ENCODE measurements at regions not wholly inside any gene's neighbourhood (a gene's known extent, or its start where the extent isn't known, plus 50 kb on each side); places are given as distances from the start of the nearest gene placed in this dataset.

- DNase-seq, result peak; percentile 52
Measured at GRCh38 chr3:159131376-159131775, 329.5 kb downstream of the MFSD1 start.

- DNase-seq, result no peak
Measured at GRCh38 chr3:159137949-159138348, 336.1 kb downstream of the MFSD1 start.

GRCh38 chr3:159139326-159139725, 337.5 kb downstream of the MFSD1 start:
- DNase-seq, result no peak

- DNase-seq, result no peak
Measured at GRCh38 chr3:159144472-159144871, 342.6 kb downstream of the MFSD1 start.

- DNase-seq, result no peak
Measured at GRCh38 chr3:159144891-159145290, 343.0 kb downstream of the MFSD1 start.

- DNase-seq, result no peak
Measured at GRCh38 chr3:159146392-159146791, 344.5 kb downstream of the MFSD1 start.

GRCh38 chr3:159146856-159147435, 345.1 kb downstream of the MFSD1 start:
- peak; percentile 24 for DNase-seq

GRCh38 chr3:159147813-159148212, 346.0 kb downstream of the MFSD1 start:
- DNase-seq, result no peak

- DNase-seq, result no peak
Measured at GRCh38 chr3:159148466-159148865, 346.6 kb downstream of the MFSD1 start.

GRCh38 chr3:159149131-159149530, 347.3 kb downstream of the MFSD1 start:
- DNase-seq, result no peak

- no peak for DNase-seq
Measured at GRCh38 chr3:159149633-159150032, 347.8 kb downstream of the MFSD1 start.

- no peak for DNase-seq
Measured at GRCh38 chr3:159150180-159150579, 348.3 kb downstream of the MFSD1 start.

GRCh38 chr3:159151130-159151529, 349.3 kb downstream of the MFSD1 start:
- DNase-seq, result no peak

GRCh38 chr3:159157275-159157674, 355.4 kb downstream of the MFSD1 start:
- DNase-seq, result no peak

- peak; percentile 30 for DNase-seq
Measured at GRCh38 chr3:159158213-159158612, 356.4 kb downstream of the MFSD1 start.

- no peak for DNase-seq
Measured at GRCh38 chr3:159158801-159159200, 356.9 kb downstream of the MFSD1 start.

- DNase-seq, result no peak
Measured at GRCh38 chr3:159159546-159159945, 357.7 kb downstream of the MFSD1 start.

- no peak for DNase-seq
Measured at GRCh38 chr3:159163656-159164055, 361.8 kb downstream of the MFSD1 start.

- peak; percentile 34 for DNase-seq
Measured at GRCh38 chr3:159165961-159166360, 364.1 kb downstream of the MFSD1 start.

GRCh38 chr3:159166899-159167586, 365.2 kb downstream of the MFSD1 start:
- DNase-seq, result no peak

- no peak for DNase-seq
Measured at GRCh38 chr3:159168788-159169187, 366.9 kb downstream of the MFSD1 start.

- DNase-seq, result peak; percentile 99
Measured at GRCh38 chr3:159169828-159170227, 368.0 kb downstream of the MFSD1 start.

GRCh38 chr3:159170436-159171003, 368.7 kb downstream of the MFSD1 start:
- DNase-seq, result peak; percentile 85

- no peak for DNase-seq
Measured at GRCh38 chr3:159171333-159171732, 369.5 kb downstream of the MFSD1 start.

GRCh38 chr3:159172473-159172872, 370.6 kb downstream of the MFSD1 start:
- DNase-seq, result no peak
